GM18517 (cell line): ENCODE measurements at regions not wholly inside any gene's neighbourhood (a gene's known extent, or its start where the extent isn't known, plus 50 kb on each side); places are given as distances from the start of the nearest gene placed in this dataset.
"Not testable (repeated sequence)": the region's sequence is repeated elsewhere in the genome, so short reads cannot be mapped to it uniquely, and the experiment has no call there.

ENCODE experiments used
- ATAC-seq: cut with Tn5 transposase; IDR thresholded peaks from one replicate; pipeline ENCODE4 v1.9.1; 2021; ENCODE audit warnings: mild to moderate bottlenecking, moderate library complexity; ENCODE audit not compliant: unreplicated experiment

DNA sequence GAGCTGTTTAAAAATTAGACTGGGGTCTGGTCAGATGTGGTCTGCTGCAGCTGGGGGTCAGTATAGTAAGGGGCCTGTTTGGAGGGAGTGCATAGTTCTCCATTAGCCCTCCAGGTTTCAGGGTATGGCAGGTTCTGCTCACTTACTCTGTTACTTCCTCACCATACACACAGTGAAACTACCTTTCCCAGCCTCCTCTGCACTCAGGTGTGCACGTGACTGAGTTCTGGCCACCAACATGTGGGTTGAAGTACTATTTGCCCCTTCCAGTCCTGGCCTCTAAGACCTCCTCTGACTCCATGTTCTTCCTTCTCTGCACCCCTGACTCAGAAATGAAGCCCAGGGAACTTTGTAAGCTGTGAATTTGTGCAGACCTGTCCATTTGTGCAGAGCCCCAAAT is 190.5 kb upstream of the CLINT1 start:
- no peak for ATAC-seq

DNA sequence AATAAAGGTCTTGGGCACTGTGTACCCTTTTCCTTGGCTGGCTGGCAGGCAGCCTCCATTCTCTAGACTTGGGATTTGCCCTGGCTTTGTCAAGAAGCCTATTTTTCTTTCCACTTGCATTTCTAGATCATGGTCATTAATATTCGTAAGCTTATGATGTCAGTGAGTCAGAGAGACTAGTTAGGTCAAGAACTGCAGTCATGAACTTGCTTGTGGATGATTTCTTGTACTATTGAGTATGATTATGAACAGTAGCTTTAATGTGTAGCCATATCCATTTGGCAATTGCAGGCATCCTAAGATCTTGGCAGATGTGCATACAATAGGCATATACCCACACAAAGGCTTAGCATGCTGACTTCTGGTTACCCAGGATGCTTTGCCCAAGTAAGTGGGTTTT is 186.8 kb upstream of the CLINT1 start:
- ATAC-seq = no peak

DNA sequence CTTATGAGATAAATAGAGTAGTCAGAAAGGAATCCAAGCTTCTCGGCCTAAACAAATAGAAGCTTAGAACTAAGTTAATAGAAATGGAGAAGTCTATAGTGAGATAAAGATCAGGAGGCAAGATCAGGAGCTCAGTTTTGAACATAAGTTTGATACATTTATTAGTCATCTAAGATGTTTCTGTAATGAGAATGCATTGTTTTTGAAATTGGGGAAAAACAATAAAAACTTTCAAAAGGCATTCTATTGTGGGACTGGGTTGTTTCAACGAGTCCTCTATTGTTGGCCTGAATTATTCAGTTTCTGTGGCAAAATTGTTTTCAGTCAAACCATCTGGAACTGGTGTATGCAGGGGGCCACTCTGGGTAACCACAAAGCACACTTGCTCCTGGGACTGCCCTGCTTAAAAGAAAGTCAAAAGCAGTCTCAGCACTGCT is 181.0 kb upstream of the CLINT1 start:
- ATAC-seq = peak; percentile 90

DNA sequence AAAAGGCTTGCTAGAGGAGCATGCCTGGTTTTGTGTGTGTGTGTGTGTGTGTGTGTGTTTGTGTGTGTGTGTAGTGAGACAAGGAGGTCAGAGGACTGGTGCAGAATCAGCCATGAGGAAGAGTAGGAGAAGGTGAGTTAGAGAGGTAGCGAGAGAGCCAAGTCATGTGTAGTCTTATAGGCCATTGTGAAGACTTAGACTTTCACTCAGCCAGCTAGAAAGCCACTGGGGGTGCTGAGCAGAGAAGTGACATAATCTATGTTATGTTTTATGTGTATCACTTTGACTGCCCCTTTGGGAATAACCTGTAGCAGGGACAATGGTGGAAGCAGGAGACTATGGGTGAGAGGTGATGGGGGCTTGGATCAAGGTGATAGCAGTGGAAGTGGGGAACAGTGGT is 180.5 kb upstream of the CLINT1 start:
- peak; percentile 27 for ATAC-seq

DNA sequence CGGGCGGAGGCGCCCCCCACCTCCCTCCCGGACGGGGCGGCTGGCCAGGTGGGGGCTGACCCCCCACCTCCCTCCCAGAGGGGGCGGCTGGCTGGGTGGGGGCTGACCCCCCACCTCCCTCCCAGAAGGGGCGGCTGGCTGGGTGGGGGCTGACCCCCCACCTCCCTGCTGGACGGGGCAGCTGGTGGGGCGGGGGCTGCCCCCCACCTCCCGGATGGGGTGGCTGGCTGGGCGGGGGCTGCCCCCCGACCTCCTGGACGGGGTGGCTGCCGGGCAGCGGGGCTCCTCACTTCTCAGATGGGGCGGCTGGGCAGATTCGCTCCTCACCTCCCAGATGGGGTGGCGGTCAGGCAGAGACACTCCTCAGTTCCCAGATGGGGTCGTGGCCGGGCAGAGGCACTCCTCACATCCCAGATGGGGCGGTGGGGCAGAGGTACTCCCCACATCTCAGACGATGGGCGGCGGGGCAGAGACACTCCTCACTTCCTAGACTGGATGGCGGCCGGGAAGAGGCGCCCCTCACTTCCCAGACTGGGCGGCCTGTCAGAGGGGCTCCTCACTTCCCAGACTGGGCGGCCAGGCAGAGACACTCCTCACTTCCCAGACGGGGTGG is 178.1 kb upstream of the CLINT1 start:
- ATAC-seq = not testable (repeated sequence)

DNA sequence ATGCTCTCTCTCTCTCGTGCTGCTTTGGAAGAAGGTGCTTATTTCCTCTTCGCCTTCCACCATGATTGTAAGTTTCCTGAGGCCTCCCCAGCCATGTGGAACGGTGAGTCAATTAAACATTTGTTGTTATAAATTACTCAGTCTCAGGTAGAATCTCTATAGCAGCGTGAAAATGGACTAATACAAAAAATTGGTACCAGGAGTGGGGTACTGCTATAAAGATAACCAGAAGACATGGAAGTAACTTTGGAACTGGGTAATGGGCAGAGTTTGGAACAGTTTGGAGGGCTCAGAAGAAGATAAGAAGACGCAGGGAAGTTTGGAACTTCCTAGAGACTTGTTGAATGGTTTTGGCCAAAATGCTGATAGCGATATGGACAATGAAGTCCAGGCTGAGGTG is 175.6 kb upstream of the CLINT1 start:
- ATAC-seq = not testable (repeated sequence)

DNA sequence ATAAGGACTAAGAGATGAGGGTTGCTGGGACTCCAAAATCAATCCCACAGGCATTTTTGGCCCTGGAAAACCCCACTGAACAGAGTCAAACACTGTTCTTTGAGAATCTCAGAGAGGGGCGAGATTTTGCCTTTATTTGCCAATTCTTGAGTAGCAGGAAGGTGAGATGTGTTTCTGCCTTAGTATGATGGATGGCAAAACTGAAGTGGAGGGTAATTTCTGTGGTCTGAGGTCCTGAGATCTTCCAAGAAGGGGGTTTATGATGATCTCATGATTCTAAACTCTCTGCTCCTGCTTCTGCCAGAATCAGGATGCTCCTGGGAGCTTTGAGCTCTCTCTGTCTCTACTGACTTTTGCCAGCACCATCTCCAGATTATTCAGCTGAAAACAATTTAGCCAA is 174.8 kb upstream of the CLINT1 start:
- no peak for ATAC-seq

DNA sequence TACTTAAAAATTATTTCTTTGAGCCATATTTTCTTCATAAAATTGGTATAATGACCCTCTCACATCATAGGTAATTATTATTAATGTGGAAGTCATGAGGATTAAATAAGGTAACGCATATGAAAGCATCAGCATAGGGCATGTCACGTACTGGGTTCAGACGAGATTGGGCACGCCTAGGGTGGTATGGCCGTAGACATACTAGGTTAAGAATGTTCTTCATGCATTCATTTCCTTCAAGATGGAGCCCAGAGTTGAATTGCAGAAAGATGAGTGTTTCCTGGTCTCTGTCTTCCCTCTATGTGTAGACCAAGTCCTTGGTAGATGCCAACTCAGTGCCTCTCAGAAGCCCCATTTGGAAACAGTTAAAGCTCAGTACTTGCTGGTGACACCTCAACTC is 174.1 kb upstream of the CLINT1 start:
- ATAC-seq = no peak

DNA sequence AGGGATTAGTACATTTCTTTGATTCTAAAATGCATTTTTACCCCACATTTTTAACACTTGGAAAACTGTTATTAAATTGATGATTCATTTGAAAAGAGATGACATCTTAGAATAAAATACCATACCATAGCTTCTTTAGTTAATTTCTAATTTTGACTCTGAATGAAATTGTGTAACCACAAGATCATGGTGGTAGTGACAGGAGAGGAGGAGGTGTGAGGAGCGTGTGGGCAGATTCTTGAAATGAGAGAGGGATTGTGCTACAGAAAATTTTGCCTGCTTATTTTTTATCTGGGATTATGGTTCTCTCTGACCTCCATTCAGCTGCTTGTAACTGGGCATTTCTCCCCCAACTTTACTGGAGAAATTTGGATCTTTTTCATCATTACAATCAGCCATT is 173.3 kb upstream of the CLINT1 start:
- no peak for ATAC-seq

DNA sequence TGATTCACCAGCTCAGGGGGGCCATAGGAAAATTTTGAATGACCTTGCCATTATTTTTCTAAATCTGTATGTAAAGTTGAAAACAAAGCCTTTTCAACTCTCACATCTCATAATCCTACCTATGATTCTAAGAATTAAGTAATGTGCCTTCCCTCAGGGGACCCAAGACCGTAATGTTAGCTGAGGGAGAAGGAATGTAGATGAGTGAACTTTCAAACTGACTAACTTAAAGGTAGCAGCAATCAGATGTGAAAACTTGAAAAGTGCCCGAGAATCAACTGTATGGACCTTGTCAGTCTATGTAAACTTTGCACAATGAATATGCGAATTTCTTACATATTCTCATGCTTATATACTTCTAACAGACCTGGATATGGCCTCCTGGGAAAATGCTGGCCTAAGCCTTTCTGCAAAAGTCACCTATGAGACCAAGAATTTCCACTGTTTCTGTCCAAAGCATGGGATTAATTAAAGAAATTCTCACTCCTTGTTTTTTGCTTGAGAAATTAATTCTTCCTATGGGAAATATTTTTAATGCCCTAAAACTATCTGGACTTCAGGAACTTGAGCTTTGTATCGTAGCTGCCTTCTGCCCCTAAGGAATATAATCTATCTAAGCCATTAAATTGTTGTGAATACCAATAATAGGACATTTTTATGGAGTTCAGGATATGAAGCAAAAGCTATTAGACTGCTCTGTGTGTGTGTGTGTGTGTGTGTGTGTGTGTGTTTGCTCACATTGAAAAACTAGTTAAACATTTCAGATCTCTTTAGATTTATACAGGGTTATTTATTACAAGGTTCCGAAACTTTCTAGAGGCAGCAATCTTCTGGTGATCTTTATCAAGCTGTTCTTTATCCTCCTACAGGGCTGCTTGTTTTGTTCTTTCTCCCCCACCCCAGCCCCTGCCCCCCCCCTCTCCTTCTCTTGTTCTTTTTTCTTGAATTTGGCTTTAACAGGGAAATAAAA is 169.1 kb upstream of the CLINT1 start:
- ATAC-seq = no peak

DNA sequence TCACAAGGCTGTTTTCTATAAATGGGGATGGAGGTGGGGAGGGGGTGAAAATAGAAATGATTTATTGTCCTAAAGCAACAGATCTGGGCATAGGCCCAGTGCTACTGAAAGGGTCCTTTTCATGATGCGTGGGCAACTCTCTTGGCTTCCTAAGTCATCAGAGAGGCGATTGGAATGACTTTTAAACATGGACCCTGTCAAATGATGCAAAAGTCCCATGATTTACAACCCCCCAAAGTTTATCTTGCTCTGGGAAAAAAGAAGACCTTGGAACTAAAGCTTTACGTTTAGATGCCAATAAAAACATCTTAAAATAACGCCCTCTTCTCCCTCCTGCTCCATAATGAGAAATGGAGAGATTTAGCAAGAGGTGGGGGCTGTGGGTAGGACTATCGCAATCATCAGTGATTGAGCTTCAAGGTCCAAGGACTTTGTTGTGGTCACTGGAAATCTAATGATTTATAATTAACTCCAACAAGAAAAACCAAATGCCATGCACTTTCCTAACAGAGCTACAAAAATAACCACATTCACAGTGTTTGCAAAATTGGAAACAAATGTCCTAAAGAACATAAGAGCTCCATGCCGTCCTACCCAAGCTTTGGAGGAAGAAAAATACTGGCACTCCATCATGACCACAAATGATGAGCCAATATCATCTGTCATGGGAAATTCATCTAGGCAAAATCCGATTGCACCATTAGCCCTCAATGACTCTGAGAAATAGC is 167.5 kb upstream of the CLINT1 start:
- no peak for ATAC-seq

DNA sequence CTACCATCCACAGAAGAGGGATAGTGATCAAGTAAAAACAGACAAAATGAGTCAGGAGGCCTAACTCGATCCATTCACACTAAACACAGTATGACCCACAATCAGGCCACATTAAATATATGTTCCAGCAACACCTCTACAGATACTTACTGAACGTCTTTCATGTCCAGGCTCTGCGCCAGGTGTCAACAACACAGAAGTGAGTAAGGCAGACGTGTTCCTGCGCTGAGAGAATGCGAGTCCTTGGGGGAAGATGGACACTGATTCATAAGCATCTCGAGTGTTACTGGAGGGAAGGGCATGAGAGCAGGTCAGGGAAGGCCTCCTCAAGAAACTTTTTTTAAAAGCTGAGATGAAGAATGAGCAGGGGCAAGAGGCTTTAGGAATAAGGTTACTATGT is 164.3 kb upstream of the CLINT1 start:
- ATAC-seq = no peak

DNA sequence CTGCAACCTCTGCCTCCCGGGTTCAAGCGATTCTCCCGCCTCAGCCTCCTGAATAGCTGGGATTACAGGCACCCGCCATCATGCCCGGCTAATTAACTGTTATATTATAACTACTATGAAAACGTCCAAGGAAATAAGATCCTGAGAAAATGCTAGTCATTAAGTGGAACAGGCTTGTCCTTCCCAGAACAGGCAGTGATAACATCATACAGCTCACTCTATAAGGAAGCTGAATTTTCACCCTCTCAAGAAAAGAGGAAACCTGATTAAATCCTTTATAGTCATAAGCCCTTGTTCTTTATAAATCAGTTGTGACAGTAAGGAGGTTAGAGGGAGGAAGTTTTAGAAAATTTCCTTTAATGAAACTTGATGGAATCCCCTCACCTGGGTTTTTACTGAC is 163.9 kb upstream of the CLINT1 start:
- no peak for ATAC-seq

DNA sequence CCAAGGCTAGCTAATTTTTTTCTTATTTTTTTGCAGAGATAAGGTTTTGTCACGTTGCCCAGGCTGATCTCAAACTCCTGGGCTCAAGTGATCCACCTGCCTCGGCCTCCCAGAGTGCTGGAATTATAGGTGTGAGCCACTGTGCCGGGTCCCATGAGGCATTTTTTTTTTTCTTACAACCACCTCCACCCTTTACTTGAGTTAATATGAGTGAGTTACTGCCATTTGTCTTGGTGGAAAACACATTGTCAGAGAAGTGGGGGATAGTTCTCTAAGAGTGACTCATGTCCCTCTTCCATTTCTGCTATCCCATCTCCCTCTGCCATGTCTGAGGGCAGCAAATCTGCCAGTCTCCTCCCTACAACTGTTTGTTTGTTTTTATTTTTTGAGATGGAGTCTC is 163.4 kb upstream of the CLINT1 start:
- no peak for ATAC-seq

DNA sequence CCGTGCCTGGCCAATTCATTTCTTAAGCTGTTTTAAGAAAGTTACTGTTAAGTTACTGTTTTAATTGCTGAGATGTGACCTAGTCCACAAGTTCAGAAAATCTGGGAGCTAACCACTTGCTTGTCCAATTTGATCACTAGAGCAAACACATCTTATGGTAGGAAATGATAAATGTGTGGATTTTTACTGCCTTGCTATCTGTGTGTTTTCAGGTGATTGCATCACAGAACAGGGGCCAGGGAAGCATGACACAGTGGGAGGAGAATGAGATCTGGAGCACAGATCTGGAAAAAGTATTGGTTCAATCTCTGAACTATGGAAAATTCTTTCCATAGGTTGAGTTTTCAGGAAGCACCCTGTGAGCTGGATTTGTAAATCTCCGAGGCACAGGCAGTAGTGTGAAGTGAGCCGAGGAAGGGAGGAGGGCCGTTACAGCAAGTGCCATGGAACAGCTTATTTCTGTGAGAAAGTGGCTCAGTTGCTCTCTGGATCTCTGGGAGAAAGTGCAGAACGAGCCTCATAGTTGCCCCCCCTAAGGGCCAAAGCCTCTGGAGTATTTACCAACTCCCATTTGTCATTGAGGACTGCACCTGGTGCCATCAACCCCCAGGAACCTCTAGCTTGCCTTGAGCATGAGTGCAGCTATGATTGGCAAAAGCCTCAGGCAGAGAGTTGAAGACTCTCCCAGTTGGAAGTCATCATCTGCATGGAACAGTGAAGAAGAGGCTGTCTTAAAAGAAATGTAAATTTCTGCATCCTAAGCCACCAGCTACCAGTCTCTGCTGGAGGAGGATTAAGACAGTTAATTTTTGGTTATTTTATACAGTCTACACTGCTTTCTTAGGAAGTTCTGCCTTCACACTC is 161.8 kb upstream of the CLINT1 start:
- ATAC-seq = no peak

DNA sequence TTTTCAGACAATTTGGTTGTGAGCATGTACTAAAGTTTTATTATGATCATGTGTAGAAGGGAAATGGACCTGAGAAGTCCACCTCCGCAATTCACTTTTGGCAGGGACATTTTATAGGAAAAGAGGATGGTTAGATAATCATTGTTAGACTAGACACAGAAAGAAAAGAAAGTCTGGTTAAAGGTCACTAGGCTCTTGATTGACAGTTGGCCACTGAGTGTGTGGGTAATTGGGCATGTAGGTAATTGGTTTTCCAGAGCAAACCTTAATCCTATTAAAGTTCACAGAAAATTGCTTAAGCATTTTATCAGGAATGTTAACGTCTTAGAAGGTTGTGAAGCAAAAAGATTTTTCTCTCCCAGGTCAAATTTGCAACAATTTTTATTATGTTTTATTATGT is 158.5 kb upstream of the CLINT1 start:
- no peak for ATAC-seq

DNA sequence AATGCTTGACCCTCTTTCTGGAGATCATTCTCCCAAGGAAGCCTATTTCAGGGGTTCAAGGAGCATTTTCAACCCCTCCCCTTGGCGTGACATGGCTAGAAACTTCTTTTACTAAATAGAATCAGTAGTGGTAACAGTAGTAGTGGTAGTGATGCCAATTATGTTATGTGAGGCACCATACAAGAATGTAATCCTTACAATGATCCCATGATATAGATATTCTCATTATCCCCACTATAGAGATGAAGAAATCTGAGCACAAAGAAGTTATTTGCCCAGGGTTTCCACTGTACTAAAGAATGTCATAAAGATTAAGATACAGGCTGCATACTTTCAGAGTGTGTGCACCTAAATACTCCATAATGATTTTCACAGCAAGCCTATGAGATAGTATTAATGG is 155.4 kb upstream of the CLINT1 start:
- ATAC-seq = no peak

DNA sequence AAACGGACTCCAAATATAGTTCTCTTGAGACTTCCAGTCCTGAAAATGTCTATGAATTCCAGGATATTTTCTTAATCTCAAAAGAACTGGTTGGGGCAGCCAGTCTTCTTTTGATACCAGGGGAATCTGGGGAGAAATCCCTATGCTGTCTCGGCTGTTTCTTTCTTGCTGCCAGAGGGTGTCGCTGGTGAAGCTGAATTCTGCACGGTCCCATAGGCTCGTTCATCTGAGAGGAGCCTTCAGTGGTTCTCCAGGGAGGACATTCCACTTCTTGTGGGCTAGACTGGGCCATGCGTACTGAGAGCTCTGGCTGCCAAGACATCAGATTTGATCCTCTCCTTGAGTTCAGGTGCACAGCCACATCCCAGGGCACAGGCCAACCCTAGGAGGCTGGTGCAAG is 155.0 kb upstream of the CLINT1 start:
- no peak for ATAC-seq

DNA sequence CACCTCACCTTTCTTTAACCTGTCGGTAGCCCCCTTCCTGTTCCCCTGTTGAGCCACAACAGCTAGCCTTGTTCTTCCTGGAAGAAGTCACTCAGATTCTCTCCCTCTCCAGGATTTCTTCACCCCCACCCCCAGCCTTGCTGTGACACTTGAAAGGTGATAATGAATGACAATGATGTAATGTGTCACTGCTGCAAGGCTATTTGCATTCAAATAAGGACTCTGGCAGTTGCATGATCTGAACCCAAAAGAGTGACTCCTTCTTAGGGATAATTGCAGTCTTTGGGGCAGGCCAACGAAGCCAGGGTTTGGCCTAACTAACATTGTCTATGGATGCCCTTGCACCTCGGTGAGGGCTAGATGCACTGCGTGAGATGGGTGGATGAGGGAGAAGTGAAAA is 154.4 kb upstream of the CLINT1 start:
- ATAC-seq = no peak

DNA sequence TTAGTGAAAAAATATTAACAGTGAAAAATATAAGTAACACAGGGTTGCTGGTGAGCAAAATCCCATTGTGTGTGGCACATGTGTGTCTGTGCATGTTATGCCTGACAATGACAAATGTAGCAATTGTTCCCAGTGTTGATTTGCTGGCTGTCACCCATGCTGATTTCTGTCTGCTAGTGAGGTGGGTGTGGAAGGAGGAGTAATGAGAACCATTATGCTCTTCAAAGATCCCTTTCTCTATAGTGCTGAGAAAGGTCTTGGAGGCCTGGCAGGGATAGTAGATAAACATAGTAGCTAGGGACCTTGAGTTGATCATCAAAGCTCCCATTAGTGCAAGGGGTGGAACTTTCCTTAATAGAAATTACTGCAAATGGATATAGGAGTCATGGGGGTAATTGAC is 152.5 kb upstream of the CLINT1 start:
- no peak for ATAC-seq

DNA sequence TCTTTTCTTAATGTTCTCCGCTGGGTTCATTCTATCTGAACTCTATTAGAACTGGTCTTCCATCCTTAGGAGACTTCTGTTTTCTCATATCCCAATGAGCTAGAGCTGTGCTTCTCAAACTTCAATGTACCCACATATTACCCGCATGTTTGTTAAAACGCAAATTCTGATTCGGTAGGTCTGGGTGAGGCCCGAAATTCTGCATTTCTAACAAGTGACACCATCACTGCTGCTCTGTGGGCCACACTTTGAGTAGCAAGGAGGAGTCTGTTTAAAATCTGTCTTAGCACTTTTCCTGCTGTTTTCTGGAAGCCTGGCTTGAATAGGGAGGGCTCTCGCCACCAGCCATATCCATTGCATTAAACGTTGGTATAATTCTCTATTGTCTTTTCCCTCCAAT is 151.9 kb upstream of the CLINT1 start:
- no peak for ATAC-seq
